ENCODE measurements at regions not wholly inside any gene's neighbourhood (a gene's known extent, or its start where the extent isn't known, plus 50 kb on each side); places are given as distances from the start of the nearest gene placed in this dataset.

DNA sequence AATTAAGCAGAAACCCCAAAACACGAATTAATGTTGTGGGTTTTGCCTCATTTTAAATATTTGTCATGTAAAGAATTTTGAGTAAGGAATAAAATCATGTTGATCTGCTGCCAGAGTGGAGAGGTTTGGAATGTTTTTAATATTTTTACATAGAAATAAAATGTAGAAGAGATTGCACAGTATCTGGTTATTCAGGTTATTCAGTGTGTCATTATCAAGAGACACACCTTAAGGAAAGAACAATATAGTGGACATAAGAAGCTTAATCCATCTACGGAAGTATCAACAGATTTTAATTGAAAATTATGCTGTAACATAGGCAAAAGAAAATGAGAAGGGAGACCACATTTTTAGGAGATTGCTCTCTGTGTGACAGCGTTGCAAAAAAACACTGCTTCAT, 410.4 kb downstream of the MED10 start:
- Histone ChIP-seq H3K27ac (no peak overlapping the region), H3K36me3 (no peaks in the 10 kb centered on the region), H3K27me3 (no peaks in the 10 kb centered on the region), H3K4me1 (no peaks in the 10 kb centered on the region), H3K4me3 (no peak overlapping the region), H3K9me3 (peaks cover 0 to 8% (median 0%) of the 10 kb centered on the region in 3 donors)
- ATAC-seq, result no peak
- WGBS, 2 donors (ENCODE audit: low coverage in 1 of 2), result 74 to 77% methylated on average over 2 to 3 of the region's 3 CpGs
- TF ChIP-seq CTCF (IDR thresholded peaks at IDR 0.05) (no peak), POLR2A (IDR thresholded peaks at IDR 0.05) (no peak), POLR2AphosphoS5 (IDR thresholded peaks at IDR 0.05) (no peak), EP300 (IDR thresholded peaks at IDR 0.05) (no peak)

- no peak for ATAC-seq
- 74% methylated on average over 4 of the region's 6 CpGs; no CpG with 5 or more reads in 1 of the 2 donors for WGBS, 2 donors (ENCODE audit: low coverage in 1 of 2)
- TF ChIP-seq POLR2A (IDR thresholded peaks at IDR 0.05) (no peak), CTCF (IDR thresholded peaks at IDR 0.05) (no peak), POLR2AphosphoS5 (IDR thresholded peaks at IDR 0.05) (no peak)
- no peaks in the 10 kb centered on the region for H3K36me3 ChIP-seq
- no peaks in the 10 kb centered on the region for H3K4me1 ChIP-seq
- H3K27me3 ChIP-seq, result no peaks in the 10 kb centered on the region
- peaks cover 0 to 8% (median 0%) of the 10 kb centered on the region in 3 donors for H3K9me3 ChIP-seq
- H3K4me3 ChIP-seq, result no peak overlapping the region
- no peak overlapping the region for H3K27ac ChIP-seq
Observed at GRCh38 chr5:5967373-5967772, 411.0 kb downstream of the MED10 start.

- 65 to 85% methylated on average over 3 of the region's 5 CpGs for WGBS, 2 donors (ENCODE audit: low coverage in 1 of 2)
- ATAC-seq, result no peak
- no peaks in the 10 kb centered on the region for H3K36me3 ChIP-seq
Observed at GRCh38 chr5:5965132-5965531, 413.2 kb downstream of the MED10 start.

GRCh38 chr5:5964347-5964746, 414.0 kb downstream of the MED10 start:
- no peak overlapping the region for H3K4me3 ChIP-seq
- H3K27me3 ChIP-seq, result no peaks in the 10 kb centered on the region
- no peaks in the 10 kb centered on the region for H3K36me3 ChIP-seq
- 82% methylated on average over 4 of the region's 4 CpGs; no CpG with 5 or more reads in 1 of the 2 donors for WGBS, 2 donors (ENCODE audit: low coverage in 1 of 2)
- ATAC-seq, result no peak
- peaks cover 0 to 8% (median 0%) of the 10 kb centered on the region in 3 donors for H3K9me3 ChIP-seq
- H3K4me1 ChIP-seq, result no peaks in the 10 kb centered on the region
- no peak overlapping the region for H3K27ac ChIP-seq
- TF ChIP-seq EP300 (IDR thresholded peaks at IDR 0.05), result no peak
- no peak for TF ChIP-seq POLR2AphosphoS5 (IDR thresholded peaks at IDR 0.05)
- TF ChIP-seq CTCF (IDR thresholded peaks at IDR 0.05), result no peak
- TF ChIP-seq POLR2A (IDR thresholded peaks at IDR 0.05), result no peak

More at GRCh38 chr5:5965132-5965531, 413.2 kb downstream of the MED10 start:
- TF ChIP-seq POLR2AphosphoS5 (IDR thresholded peaks at IDR 0.05) (no peak), CTCF (IDR thresholded peaks at IDR 0.05) (no peak), POLR2A (IDR thresholded peaks at IDR 0.05) (no peak), EP300 (IDR thresholded peaks at IDR 0.05) (no peak)
- no peak overlapping the region for H3K27ac ChIP-seq
- H3K4me1 ChIP-seq, result no peaks in the 10 kb centered on the region
- H3K9me3 ChIP-seq, result peaks cover 0 to 8% (median 0%) of the 10 kb centered on the region in 3 donors
- no peaks in the 10 kb centered on the region for H3K27me3 ChIP-seq
- no peak overlapping the region for H3K4me3 ChIP-seq

DNA sequence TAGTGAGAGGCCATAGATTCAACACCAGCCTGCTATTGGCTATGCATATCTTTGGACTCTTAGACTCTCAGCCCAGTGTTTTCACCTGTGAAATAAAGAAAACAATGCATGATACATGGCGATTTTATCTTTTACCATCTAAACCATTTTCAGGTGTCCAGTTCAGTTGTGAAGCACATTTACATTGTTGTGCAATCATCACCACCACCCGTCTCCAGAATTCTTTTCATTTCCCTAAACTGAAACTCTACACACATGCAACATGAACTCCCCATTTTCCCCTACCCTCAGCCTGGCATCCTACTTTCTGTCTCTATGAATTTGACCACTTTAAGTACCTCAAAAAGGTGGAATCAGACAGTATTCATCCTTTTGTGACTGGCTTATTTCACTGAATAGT, 420.6 kb downstream of the MED10 start:
- no peaks in the 10 kb centered on the region for H3K36me3 ChIP-seq

More for the DNA sequence above, 420.6 kb downstream of the MED10 start:
- H3K27me3 ChIP-seq, result peaks cover 13% of the 10 kb centered on the region
- 80 to 86% methylated on average over 2 of the region's 2 CpGs for WGBS, 2 donors (ENCODE audit: low coverage in 1 of 2)
- H3K9me3 ChIP-seq, result no peaks in the 10 kb centered on the region
- H3K4me1 ChIP-seq, result no peaks in the 10 kb centered on the region
- no peak overlapping the region for H3K27ac ChIP-seq
- no peak overlapping the region for H3K4me3 ChIP-seq
- no peak for ATAC-seq
- no peak for TF ChIP-seq EP300 (IDR thresholded peaks at IDR 0.05)
- no peak for TF ChIP-seq POLR2AphosphoS5 (IDR thresholded peaks at IDR 0.05)
- no peak for TF ChIP-seq CTCF (IDR thresholded peaks at IDR 0.05)
- TF ChIP-seq POLR2A (IDR thresholded peaks at IDR 0.05), result no peak

Data from gastroesophageal sphincter (tissue), 4 donors.